Renal cortex interstitium (tissue), 11 donors: ENCODE measurements at regions not wholly inside any gene's neighbourhood (a gene's known extent, or its start where the extent isn't known, plus 50 kb on each side); places are given as distances from the start of the nearest gene placed in this dataset.
A peak's percentile ranks its signal among the peaks of the same experiment; 100 is the strongest.

Experiments
- DNase-seq, 11 donors: peaks; one replicate each; pipeline ENCODE4 v3.0.0-alpha.2; 2013; ENCODE audit warnings: low read depth in 9 of 11, low spot score in 4 of 11; ENCODE audit errors: extremely low read depth in 1 of 11

DNA sequence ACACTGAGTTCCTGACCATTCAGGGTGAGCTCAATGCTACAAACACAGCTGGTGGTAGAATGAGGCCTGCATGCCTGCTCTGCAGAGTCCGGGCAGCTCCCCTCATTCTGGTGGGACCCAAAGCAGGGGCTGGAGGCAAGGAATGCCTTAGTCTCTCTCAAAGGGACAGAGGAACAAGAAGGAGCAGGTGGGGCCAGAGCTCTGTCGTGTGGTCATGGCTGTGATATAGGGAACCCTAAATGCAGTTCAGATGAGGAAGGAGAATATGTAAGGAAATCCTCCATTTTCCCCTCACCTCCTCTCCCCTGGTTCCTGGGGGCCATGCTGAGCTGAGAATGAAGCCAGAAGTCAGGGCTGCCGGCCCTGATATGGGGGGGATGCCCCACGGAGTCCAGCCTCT, 334.3 kb downstream of the CYP26B1 start:
- no peak for DNase-seq

DNA sequence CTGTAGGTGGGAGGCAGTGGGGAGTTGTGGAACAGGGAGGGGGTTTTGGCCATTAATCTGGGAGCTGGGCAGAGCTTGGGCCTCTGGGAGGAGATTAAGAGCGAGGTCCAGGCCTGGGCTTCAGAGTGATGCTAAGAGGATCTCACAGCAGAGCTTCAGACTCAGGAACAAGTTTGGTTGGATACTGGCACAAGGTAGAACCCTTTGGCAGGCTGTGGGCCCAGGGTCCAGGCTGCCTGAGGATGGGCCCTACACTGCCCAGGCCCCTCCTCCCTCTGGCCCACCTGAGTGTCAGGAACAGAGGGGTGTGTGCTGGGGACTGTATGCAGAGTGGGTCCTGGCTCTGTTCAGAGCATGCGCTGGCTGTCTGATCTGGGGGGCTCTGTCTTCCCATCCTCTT, 334.9 kb downstream of the CYP26B1 start:
- no peak for DNase-seq

DNA sequence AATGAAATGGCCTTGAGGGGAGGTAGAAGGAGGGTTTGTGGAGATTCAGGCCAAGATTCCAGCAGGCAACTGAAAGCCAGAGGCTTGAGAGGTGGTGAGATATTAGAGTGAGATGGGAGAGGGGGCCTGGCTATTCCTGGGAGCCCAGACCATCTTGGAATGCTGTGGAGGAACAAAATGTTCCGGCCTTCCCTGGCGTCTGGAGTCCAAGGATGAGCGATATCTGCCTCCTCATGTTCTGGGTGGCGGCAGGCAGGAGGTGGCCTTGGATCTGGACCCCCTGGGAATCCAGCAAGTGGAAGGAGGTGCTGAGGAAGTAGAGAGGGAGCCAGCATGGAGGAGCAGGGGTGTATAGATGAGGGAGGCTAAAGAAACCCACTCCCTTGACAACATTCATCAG, 335.9 kb downstream of the CYP26B1 start:
- no peak for DNase-seq

DNA sequence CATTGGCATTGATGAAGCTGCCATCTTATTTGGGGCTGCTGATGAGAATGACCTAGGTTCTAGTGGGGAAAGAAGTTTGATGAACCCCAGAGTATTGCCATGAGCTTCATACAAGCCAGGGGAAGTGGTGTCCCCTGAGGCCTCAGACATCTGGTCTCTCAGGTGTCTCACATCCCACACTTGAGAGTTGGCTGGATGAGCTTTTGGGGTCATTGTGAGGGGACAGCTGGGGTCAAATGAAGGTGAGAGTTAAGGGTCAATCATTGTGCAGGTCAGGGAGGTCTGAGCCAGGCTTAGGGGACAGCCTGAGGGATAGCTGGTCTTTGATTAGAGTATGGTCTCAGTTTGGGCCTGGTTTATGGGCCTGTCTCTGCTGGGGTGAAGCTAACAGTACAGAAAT, 336.5 kb downstream of the CYP26B1 start:
- DNase-seq = no peak

DNA sequence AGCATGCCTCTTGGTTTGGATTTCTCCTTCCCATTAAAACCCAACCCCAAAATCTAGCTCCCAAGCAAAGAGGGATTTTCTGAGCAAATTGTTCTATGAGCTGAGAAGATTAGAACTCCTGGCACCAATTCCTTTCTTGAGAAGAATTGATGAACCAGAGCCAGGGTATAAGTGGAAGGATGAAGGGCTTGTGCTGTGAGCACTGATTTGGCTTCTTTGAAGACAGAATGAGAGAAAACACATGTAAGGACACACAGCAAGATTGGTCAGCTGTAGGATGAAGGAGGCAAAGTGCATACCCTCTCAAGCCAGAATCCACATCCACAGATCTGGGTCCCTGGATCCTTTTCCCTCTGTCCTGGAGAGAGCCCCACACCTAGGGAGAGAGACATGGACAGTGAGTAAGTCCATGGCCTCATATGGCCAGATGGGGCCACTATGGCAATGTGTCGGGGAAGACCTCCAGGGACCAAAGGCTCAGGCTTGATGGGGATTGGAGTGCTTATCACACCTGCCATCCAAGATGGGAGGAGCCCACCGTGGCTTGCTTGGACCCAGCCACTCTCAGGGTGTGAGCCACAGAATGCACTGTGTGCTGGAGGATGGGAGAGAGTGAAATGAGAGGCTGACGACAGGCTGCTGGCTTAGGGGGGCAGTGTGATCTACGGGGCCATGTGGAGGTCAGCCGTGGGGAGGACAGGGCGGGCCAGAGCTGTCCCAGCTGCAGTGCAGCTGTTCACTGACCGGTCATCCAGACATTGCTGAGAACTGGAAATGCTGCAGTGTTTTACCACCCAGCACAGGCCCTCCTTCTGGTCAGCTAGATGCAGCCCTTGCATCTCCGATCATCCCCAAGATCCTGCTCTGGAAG, 339.8 kb downstream of the CYP26B1 start:
- DNase-seq = peak in 6 of 11 donors; percentile 31 to 78 (median 62)

DNA sequence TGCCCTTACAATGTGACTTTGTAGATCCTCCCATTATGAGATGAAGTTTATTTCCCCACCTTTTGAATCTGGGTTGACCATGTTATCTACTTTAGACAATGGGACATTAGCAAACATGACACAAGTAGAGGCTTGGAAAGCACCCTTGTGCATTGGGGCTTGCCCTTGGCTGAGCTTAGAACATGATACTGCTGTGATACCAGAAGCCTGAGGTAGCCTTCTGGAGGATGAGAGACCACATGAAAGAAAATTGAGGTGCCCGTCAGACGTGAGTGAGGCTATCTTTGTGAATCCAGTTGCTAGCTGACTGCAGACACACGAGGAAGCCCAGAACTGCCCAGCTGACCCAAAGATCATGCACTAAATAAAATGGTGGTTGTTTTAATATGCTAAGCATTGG, 341.2 kb downstream of the CYP26B1 start:
- no peak for DNase-seq

DNA sequence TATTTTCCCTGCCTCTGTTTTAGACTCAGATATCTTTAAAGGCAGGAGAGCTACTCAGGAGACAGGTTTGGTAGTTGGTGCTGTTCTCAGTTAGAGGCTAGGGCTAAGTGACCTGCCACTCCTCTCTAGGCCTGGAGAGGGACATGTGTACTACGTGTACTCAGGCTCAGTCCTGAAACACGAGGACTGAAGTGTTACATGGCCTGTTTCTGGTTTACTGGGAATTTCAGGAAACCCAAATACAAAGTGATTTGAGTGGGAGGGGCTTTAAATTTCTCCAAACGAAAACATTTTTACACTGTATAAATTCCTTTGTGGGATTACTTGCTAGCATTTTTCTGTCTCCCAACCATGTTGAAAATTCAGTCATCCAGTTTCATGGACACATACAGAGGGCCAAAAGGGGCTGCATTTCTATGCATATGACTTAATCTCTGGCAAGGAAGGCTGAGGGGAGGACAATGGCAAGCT, 343.3 kb downstream of the CYP26B1 start:
- DNase-seq = no peak

DNA sequence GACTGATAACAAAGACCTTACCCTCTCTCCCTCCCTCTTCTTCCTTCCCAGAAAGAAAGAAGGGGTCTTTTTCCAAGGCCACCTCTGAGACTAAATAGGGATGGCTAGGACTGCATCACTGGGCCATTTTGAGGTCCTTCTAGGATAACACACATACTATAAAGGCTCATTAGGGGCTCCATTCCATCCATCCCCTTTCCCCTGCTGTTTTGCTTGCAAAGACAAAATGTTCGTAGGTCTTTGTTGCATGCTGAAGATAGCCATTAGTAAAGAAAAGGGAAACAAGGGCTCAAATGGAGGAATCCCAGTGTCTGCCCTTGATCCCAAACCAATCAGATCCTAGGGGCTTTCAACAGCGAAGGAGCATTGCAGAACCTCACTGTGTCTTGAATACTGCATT, 344.3 kb downstream of the CYP26B1 start:
- DNase-seq = no peak

DNA sequence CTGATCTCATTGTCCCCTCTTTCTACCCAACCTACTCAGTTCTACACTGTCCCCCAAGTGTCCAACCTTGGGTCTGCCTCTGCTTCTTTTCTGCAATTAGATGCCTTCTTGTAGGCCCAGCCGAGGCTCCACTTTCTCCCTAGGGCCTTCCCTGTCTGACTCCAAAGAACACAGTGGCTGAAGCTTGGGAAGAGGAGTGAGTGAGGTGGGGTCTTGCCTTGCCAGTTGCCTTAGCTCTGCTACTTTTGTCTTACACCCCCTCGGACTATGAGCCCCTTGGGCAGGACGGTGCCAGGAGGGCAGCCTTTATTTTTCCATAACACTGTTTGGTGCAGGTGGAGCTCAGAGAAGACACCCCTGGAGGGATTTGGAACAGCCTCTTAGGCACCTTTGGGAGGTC, 345.1 kb downstream of the CYP26B1 start:
- DNase-seq = no peak

DNA sequence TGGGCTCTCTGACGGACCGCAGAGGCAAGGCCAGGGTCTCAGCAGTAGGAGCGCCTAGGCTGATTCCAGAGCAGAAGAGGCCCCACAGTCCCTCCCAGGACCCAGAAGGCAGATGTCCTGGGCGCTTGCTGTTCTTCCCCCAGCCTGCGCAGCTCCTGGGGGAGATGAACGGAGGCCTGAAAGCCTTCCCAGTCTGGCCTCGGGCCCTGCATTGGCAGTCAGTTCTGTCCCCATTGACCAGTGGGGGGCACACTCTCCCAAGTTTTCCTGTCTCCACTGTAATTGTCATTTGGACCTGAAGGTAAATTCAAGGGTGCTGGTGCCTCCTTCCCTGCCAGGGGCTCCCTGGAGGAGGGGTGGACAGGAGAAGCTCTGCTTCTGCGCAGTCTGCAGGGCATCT, 345.7 kb downstream of the CYP26B1 start:
- no peak for DNase-seq

DNA sequence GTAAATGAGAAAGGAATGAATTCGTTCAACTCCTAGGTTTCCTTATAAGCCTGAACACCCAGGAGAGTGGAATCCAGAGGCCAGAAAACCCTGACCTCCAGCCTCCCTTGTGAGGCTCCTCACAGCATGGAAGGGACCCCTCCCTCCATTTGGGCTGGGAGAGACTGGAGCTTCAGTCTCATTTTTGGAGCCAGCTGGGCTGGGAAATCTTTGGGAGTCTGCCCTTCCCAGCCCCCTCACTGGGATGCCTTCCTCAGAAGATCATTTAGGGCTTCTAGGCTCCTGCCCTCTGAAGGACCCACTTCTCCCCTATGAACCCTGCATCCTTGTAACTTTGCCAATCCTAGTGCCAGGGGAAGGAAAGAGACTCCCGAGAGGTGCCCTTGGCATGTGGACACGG, 346.1 kb downstream of the CYP26B1 start:
- DNase-seq = no peak

DNA sequence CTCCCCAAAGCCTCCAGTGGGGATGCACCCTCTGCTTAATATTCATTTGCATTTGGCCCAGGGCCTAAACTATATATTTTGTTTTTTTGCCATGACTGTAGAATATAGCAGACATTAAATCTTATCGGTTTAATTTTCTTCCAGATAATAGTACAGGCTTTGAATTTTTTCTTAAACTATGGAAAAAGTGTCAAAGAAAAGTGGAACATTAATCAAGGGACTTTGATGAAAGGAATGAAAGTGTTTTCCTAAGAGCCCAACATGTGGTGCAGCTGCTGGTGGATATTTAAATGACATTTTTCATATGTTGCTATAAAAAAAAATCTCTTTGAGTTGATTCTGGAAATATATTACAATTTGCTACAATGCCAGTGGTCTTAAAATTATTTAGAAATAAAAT, 346.8 kb downstream of the CYP26B1 start:
- peak in 2 of 11 donors; percentile 44 to 54 for DNase-seq

DNA sequence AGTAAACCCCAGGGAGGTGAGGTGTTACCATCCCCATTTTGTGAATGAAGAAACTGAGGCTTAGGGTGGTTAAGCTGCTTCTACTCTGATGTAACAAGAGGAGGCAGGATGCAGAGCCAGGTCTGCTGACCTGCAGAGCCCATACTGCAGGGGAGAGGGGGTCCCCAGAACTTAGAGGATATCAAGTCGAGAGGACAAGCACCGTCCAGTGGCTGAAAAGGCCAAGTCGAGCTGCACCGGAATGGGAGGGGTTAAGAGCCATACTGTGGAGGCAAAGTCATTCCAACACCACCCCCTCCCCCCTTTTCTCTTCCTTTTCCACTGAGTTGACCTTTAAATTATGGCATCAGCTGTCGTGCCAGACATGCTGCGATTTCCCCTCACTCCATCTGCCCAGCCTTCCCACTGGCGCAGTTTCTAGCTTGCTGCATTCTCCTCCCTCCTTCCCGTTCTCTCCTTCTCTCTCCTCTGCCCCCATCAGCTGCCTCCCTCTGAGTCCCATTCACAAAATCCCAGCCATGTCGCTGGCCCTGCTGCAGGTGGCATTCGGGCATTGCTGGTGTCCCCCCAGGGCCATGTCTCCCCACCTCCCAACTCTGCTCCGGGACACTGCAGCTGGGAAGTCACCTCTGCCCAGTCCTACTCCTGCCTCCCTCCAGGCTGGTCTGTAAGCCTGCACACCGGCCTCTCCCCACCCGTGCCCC, 346.9 kb downstream of the DYSF start:
- DNase-seq = no peak

DNA sequence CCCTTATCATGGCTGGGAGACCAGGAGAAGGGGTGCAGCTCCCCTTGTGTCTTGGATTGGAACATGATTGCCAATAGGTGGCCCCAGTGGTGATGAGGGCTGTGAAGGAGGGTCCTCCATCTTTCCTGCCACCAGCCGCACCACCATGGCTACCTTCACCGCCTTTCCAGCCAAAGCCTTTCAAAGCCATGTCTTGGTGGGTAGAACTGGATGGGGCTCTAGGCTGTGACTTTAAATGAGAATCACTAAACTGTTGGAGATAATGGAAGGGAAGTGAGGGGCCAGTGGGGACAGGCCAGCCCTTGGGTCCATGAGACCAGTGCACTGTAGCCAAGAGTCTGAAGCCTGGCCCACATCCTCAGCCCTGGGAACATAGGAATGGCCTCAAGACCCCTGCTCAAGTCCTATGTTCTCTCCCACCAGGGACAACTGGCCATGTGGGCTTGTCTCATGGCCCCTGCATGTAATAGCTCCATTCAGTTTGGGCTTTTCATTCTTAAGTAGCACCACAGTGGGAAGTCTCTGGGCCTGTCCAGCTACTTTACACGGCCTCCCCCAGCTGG, 345.7 kb downstream of the DYSF start:
- no peak for DNase-seq

DNA sequence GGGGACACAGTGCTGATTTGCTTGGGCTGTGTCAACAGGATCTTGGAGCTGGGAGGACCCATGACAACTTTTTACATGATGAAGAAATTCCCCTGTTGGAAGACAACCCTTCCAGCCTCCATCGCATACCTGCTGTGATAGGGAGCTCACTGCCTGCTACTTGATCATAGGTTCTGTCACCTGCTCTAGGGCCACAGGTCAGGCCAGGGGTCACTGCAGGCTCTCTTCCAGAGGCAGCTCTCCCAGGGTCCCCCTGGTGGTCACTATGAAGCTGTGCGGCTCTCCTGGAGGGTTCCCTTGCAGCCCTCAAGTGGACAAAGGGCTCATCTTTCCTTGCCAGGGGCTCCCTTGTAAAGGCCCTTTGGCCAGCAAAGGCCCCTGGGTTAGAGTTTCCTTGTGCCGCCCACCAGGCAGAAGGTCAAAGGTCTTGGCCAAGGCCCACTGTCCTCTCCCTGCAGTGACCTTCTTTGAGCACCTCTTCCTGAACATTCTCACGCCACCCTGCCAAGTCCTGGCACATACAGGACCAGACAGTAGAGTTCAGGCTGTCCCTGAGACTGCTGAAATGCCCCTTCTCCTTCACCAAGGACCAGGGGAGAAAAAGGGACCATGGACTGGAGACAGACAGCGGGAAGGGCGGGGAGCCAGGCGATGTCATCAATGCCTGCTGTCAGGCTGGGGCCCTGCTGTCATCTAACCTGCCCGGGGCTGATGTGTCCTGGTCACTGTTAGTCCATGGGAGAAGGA, 345.1 kb downstream of the DYSF start:
- DNase-seq = no peak

DNA sequence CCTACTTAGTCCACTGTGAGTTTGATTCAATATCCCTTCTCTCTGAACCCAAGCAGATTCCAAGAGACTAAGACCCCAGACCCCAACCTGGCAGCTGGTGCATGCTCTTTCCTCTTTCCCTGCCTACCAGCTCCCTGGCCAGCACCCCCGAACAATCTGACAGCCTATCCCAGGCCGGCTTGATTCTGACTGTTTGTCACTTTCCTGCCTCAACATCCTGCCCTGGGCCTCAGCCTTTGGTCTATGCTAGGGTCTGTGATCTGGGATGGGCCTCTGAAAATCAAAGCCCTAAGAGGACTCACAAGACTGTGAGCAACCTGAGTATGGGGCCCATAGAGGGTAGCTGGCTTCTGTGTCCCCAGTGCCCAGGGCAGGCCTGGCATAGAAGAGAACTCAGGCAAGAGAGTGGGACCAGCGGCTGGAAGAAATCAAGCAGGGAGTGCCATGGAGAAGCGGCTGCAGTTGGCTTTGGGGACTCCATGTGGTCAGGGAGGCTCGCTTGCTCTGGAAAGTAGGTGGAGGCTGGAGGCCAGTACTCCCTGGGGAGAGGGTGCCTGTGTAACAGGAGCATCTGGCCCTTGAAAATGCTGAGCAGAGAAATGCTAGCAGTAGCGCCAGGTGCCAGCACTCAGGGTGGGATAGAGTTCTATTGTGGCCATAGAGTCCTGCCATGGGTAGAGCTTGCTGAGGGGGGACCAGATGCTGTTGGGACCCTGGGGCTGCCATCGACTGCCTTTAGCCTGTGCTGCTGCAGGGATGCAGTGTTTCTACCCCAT, 343.9 kb downstream of the DYSF start:
- DNase-seq = no peak

DNA sequence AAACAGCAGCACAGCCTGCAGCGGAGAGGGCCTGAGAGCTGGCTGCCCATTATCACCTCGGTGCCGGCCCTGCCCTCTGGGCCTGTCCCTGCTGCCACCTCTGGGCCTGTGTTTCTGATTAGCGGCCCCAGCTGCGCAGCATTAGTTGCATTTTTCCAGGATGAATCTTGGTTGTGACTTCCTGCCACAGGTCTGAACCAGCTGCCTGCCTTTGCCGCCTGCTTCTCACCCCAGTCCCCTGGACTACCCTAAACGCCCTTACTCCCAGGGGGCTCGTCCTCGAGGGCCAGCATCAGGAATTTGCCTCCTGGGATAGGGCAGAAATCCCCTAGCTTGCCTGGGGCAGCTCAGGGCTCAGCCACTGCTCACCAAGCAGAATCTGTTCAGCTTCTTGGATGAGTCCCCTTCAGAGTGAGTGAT, 342.8 kb downstream of the DYSF start:
- no peak for DNase-seq

DNA sequence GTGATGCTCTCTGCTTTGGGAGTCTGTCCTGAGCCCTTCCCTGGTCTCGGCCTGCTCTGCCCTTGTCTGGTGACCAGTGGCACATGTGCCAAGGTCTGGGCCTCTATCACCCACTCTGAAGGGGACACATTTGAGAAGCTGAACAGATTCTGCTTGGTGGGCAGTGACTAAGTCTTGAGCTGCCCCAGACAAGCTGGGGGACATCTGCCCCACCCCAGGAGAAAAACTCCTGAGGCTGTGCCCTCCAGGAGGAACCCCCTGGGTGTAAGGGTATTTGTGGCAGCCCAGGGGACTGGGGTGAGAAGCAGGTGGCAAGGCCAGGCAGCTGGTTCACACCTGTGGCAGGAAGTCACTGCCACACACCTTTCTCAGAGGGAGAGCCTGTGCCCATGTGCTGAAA, 342.1 kb downstream of the DYSF start:
- no peak for DNase-seq

DNA sequence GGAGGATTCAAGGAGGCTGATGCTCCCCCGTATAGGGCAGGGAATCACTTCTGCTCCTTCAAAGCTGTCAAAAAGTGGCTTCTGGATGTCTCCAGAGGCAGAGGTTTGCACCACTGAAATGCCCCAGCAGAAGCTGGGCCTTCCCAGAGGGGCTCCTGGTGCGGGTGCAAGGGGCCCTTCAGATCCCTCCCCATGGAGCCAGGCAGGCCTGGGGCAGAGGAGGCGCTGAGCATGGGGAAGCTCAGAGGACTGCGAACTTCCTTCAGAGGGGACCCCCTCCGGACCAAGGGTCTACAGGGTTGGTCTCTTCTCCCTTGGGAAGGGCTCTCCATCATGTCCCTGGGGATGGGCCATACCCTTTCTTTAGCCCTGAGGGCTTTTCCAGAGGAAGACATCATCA, 341.2 kb downstream of the DYSF start:
- DNase-seq = no peak
